ENCODE measurements at regions not wholly inside any gene's neighbourhood (a gene's known extent, or its start where the extent isn't known, plus 50 kb on each side); places are given as distances from the start of the nearest gene placed in this dataset.

DNA sequence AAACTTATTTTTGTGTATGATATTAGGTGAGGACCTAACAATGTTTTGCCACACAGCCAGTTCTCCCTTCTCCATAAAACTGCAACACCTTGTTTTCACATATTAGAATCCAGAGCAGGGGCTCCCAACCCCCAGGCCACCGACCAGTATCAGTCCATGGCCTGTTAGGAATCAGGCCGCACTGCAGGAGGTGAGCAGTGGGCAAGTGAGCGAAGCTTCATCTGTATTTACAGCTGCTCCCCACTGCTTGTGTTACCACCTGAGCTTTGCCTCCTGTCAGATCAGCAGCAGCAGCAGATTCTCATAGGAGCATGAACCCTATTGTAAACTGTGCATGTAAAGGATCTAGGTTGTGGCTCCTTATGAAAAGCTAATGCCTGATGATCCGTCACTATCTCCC is 185.9 kb upstream of the NSMCE3 start:
- no peak overlapping the region for H3K4me2 ChIP-seq
- no peak overlapping the region for H2AFZ ChIP-seq (replicated peaks)
- no peak overlapping the region for H3K9ac ChIP-seq
- no peaks in the 10 kb centered on the region for H3K27me3 ChIP-seq
- Mint-ChIP-seq H3K4me3 (no peak overlapping the region), H3K9me3 (no peaks in the 10 kb centered on the region), H3K36me3 (no peaks in the 10 kb centered on the region), H3K27me3 (ENCODE audit: insufficient read depth, low read depth) (peaks cover 3% of the 10 kb centered on the region), H3K27ac (no peak overlapping the region), H3K4me1 (peaks cover 37% of the 10 kb centered on the region)
- H3K79me2 ChIP-seq (ENCODE audit: low read depth) = no peaks in the 10 kb centered on the region
- peaks cover 16% of the 10 kb centered on the region for H3K4me1 ChIP-seq
- H3K9me3 ChIP-seq (ENCODE audit: low read depth) = no peaks in the 10 kb centered on the region
- TF ChIP-seq EZH2phosphoT487 (IDR thresholded peaks at IDR 0.05) (no peak), EZH2 (IDR thresholded peaks at IDR 0.05) (no peak)
- TF ChIP-seq, protein P1, sequence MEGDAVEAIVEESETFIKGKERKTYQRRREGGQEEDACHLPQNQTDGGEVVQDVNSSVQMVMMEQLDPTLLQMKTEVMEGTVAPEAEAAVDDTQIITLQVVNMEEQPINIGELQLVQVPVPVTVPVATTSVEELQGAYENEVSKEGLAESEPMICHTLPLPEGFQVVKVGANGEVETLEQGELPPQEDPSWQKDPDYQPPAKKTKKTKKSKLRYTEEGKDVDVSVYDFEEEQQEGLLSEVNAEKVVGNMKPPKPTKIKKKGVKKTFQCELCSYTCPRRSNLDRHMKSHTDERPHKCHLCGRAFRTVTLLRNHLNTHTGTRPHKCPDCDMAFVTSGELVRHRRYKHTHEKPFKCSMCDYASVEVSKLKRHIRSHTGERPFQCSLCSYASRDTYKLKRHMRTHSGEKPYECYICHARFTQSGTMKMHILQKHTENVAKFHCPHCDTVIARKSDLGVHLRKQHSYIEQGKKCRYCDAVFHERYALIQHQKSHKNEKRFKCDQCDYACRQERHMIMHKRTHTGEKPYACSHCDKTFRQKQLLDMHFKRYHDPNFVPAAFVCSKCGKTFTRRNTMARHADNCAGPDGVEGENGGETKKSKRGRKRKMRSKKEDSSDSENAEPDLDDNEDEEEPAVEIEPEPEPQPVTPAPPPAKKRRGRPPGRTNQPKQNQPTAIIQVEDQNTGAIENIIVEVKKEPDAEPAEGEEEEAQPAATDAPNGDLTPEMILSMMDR (IDR thresholded peaks at IDR 0.05) = no peak
- no peak overlapping the region for H3K27ac ChIP-seq
- peaks cover 4% of the 10 kb centered on the region for H4K20me1 ChIP-seq (ENCODE audit: low read depth)
- peaks cover 12% of the 10 kb centered on the region for H3F3A ChIP-seq (ENCODE audit: low read depth)
- H3K4me3 ChIP-seq = no peak overlapping the region
- no peak for DNase-seq (ENCODE audit: low spot score)
- H3K36me3 ChIP-seq = no peaks in the 10 kb centered on the region

DNA sequence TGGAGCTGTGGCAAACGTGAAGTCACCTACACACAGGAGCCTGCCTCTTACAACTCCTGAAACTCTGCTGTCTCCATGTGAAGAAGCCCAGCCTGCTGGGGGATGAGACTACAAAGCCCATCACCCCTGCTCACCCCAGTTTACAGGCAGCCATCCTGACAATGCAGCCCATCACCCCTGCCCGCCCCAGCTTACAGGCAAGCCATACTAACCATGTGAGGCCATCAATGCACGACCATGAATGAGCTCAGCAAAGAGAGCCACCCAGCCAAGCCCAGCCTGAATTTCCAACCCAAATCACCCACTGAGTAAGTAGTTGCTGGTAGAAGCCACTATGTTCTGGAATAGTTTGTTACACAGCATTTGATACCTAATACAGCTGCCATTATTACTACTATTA is 185.4 kb upstream of the NSMCE3 start:
- Mint-ChIP-seq H3K36me3 (no peaks in the 10 kb centered on the region), H3K4me1 (peaks cover 37% of the 10 kb centered on the region), H3K27me3 (ENCODE audit: insufficient read depth, low read depth) (peaks cover 3% of the 10 kb centered on the region), H3K27ac (no peak overlapping the region), H3K4me3 (no peak overlapping the region), H3K9me3 (no peaks in the 10 kb centered on the region)
- Histone ChIP-seq H3K4me1 (peaks cover 16% of the 10 kb centered on the region), H3F3A (ENCODE audit: low read depth) (peaks cover 12% of the 10 kb centered on the region), H3K9me3 (ENCODE audit: low read depth) (no peaks in the 10 kb centered on the region), H3K27me3 (no peaks in the 10 kb centered on the region), H2AFZ (replicated peaks) (no peak overlapping the region), H3K27ac (no peak overlapping the region), H3K9ac (no peak overlapping the region), H4K20me1 (ENCODE audit: low read depth) (peaks cover 4% of the 10 kb centered on the region), H3K36me3 (no peaks in the 10 kb centered on the region), H3K4me3 (no peak overlapping the region), H3K79me2 (ENCODE audit: low read depth) (no peaks in the 10 kb centered on the region), H3K4me2 (no peak overlapping the region)
- no peak for DNase-seq (ENCODE audit: low spot score)
- TF ChIP-seq, protein P1 (IDR thresholded peaks at IDR 0.05) = no peak
- no peak for TF ChIP-seq EZH2 (IDR thresholded peaks at IDR 0.05)
- no peak for TF ChIP-seq EZH2phosphoT487 (IDR thresholded peaks at IDR 0.05)

DNA sequence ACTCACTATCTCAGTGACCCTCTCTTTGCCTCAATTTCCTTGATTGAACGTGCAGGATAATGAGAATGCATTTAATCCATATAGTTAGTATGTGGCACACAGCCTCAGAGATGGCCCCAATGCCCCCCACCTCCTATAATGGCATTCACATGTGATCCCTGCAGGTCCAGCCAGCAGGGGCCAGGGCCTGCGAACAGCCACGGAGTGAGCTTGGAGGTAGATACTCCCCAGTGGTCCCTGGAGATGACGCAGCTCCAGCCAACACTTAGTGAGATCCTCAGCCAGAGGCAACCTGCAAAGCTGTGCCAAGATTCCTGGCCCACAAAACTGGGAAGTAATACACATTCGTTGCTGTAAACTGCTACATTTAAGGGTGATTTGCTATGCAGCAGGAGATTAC is 184.9 kb upstream of the NSMCE3 start:
- no peak for DNase-seq (ENCODE audit: low spot score)

More for the DNA sequence above, 184.9 kb upstream of the NSMCE3 start:
- H3F3A ChIP-seq (ENCODE audit: low read depth) = peaks cover 12% of the 10 kb centered on the region
- H3K4me3 ChIP-seq = no peak overlapping the region
- H3K4me2 ChIP-seq = no peak overlapping the region
- H3K4me3 Mint-ChIP-seq = no peak overlapping the region
- H4K20me1 ChIP-seq (ENCODE audit: low read depth) = peaks cover 4% of the 10 kb centered on the region
- no peaks in the 10 kb centered on the region for H3K27me3 ChIP-seq
- H3K27ac ChIP-seq = no peak overlapping the region
- H2AFZ ChIP-seq (replicated peaks) = no peak overlapping the region
- H3K79me2 ChIP-seq (ENCODE audit: low read depth) = no peaks in the 10 kb centered on the region
- peaks cover 37% of the 10 kb centered on the region for H3K4me1 Mint-ChIP-seq
- no peaks in the 10 kb centered on the region for H3K36me3 ChIP-seq
- TF ChIP-seq, protein P1 (IDR thresholded peaks at IDR 0.05) = no peak
- TF ChIP-seq EZH2phosphoT487 (IDR thresholded peaks at IDR 0.05) = no peak
- TF ChIP-seq EZH2 (IDR thresholded peaks at IDR 0.05) = no peak
- H3K27me3 Mint-ChIP-seq (ENCODE audit: insufficient read depth, low read depth) = peaks cover 3% of the 10 kb centered on the region
- H3K9me3 Mint-ChIP-seq = no peaks in the 10 kb centered on the region
- no peaks in the 10 kb centered on the region for H3K36me3 Mint-ChIP-seq
- no peaks in the 10 kb centered on the region for H3K9me3 ChIP-seq (ENCODE audit: low read depth)
- peaks cover 16% of the 10 kb centered on the region for H3K4me1 ChIP-seq
- no peak overlapping the region for H3K9ac ChIP-seq
- H3K27ac Mint-ChIP-seq = peak overlapping the region; percentile 91
